ENCODE measurements at regions not wholly inside any gene's neighbourhood (a gene's known extent, or its start where the extent isn't known, plus 50 kb on each side); places are given as distances from the start of the nearest gene placed in this dataset.

DNA sequence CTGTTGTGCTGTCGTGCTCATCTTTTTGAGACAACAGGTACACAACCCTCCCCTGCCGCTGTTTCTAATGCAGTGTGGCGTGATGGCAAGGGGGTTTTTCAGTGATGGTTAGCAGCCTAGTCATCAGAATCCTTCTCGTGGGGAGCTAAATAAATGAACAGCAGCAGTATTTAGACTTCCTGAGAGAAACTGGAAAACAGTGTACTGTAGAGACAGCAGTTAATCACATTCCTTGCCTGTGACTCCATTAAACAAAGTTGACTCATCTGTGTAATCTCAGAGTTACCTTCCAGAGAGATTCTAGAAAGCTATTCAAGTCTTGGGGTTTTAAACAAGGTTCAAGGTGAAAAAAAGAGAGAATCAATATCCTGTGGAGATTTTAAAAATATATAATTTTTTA, 1753.2 kb upstream of the PCDH7 start:
- Histone ChIP-seq H3K36me3 (ENCODE audit: low read depth) (no peaks in the 10 kb centered on the region), H3K4me3 (no peak overlapping the region), H3K9me3 (ENCODE audit: low read depth) (no peaks in the 10 kb centered on the region), H4K20me1 (ENCODE audit: insufficient read depth) (no peaks in the 10 kb centered on the region), H3K79me2 (ENCODE audit: insufficient read depth) (no peaks in the 10 kb centered on the region), H2AFZ (no peak overlapping the region), H3K9ac (no peak overlapping the region), H3K27ac (no peak overlapping the region), H3K4me2 (ENCODE audit: unreplicated experiment) (no peak overlapping the region), H3K4me1 (ENCODE audit: insufficient read depth) (no peaks in the 10 kb centered on the region), H3F3A (ENCODE audit: insufficient read depth) (no peaks in the 10 kb centered on the region), H3K27me3 (replicated peaks; ENCODE audit: insufficient read depth) (no peaks in the 10 kb centered on the region), H3K9me2 (ENCODE audit: insufficient read depth) (no peaks in the 10 kb centered on the region)
- in situ Hi-C loops (cut with MboI) = no loop called here
- DNase-seq = peak; percentile 24
- WGBS, 2 experiments (ENCODE audit: low coverage in 1 of 2, low lambda C conversion rate in 2 of 2, missing lambda C conversion rate in 2 of 2) = 19 to 22% methylated on average over 4 of the region's 4 CpGs
- no peak for TF ChIP-seq EZH2phosphoT487 (IDR thresholded peaks at IDR 0.05; ENCODE audit: insufficient read depth, low read depth)
- TF ChIP-seq EZH2 (IDR thresholded peaks at IDR 0.05; ENCODE audit: insufficient read depth, poor library complexity, severe bottlenecking) = no peak

GRCh38 chr4:28973587-28974350, 1746.4 kb upstream of the PCDH7 start:
- TF ChIP-seq EZH2phosphoT487 (IDR thresholded peaks at IDR 0.05; ENCODE audit: insufficient read depth, low read depth) (no peak), EZH2 (IDR thresholded peaks at IDR 0.05; ENCODE audit: insufficient read depth, poor library complexity, severe bottlenecking) (no peak)
- 1 to 3% methylated on average over 3 of the region's 3 CpGs for WGBS, 2 experiments (ENCODE audit: low coverage in 1 of 2, low lambda C conversion rate in 2 of 2, missing lambda C conversion rate in 2 of 2)
- Histone ChIP-seq H3K36me3 (ENCODE audit: low read depth) (no peaks in the 10 kb centered on the region), H3K9me3 (ENCODE audit: low read depth) (no peaks in the 10 kb centered on the region), H3K4me2 (ENCODE audit: unreplicated experiment) (no peak overlapping the region), H2AFZ (no peak overlapping the region), H3K9me2 (ENCODE audit: insufficient read depth) (no peaks in the 10 kb centered on the region), H3K9ac (no peak overlapping the region), H3K27ac (no peak overlapping the region), H4K20me1 (ENCODE audit: insufficient read depth) (no peaks in the 10 kb centered on the region), H3K79me2 (ENCODE audit: insufficient read depth) (no peaks in the 10 kb centered on the region), H3K4me1 (ENCODE audit: insufficient read depth) (no peaks in the 10 kb centered on the region), H3K4me3 (no peak overlapping the region), H3F3A (ENCODE audit: insufficient read depth) (no peaks in the 10 kb centered on the region), H3K27me3 (replicated peaks; ENCODE audit: insufficient read depth) (no peaks in the 10 kb centered on the region)
- DNase-seq = peak; percentile 1
- in situ Hi-C loops (cut with MboI) = no loop called here

DNA sequence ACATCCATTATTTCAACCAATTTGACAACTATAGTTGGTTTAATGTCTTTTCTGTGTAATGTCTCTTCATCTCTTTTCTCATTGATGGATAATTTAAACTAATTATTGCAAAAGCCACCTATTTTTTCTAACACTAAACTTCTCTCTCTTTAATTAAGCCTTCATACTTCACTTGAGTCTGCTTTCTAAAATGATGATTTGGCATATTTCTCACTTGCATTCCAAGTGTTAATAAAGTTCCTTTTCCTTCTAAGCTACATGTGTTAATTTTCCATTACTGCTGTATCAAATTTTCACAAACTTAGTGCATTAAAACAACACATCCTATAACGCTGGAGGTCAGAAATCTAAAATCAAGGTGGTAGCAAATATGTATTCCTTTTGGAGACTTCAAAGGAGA, 1743.8 kb upstream of the PCDH7 start:
- Histone ChIP-seq H3K79me2 (ENCODE audit: insufficient read depth) (no peaks in the 10 kb centered on the region), H3K4me3 (no peak overlapping the region)
- WGBS, 2 experiments (ENCODE audit: low coverage in 1 of 2, low lambda C conversion rate in 2 of 2, missing lambda C conversion rate in 2 of 2) = 2 to 10% methylated on average over 1 of the region's 1 CpG

DNA sequence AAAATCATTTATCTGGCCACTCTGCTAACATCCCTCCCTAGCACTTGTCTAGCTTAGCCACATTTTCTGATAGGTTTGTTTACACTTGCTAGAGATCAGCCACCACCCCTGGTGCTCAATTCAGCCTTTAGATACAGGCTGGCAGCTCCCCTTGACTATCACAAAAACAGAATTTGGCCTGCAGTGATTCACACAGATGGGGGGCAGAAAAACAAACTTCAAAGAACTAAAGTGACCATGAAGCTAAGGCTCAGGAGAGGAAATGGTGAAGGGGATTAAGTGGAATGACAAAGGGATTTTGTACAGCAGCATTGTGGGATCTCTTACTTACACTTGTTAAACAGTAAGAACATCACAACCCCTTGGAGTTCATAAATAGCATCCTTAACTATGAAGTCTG, 1718.0 kb upstream of the PCDH7 start:
- in situ Hi-C loops (cut with MboI) = no loop called here
- Histone ChIP-seq H3K36me3 (ENCODE audit: low read depth) (no peaks in the 10 kb centered on the region), H3K9ac (no peak overlapping the region), H3K4me3 (no peak overlapping the region), H4K20me1 (ENCODE audit: insufficient read depth) (no peaks in the 10 kb centered on the region), H3K4me1 (ENCODE audit: insufficient read depth) (no peaks in the 10 kb centered on the region), H3K27me3 (replicated peaks; ENCODE audit: insufficient read depth) (no peaks in the 10 kb centered on the region), H3K27ac (no peak overlapping the region), H3K9me3 (ENCODE audit: low read depth) (no peaks in the 10 kb centered on the region), H3K4me2 (ENCODE audit: unreplicated experiment) (no peak overlapping the region), H3K79me2 (ENCODE audit: insufficient read depth) (no peaks in the 10 kb centered on the region), H2AFZ (no peak overlapping the region), H3F3A (ENCODE audit: insufficient read depth) (no peaks in the 10 kb centered on the region), H3K9me2 (ENCODE audit: insufficient read depth) (no peaks in the 10 kb centered on the region)
- TF ChIP-seq EZH2 (IDR thresholded peaks at IDR 0.05; ENCODE audit: insufficient read depth, poor library complexity, severe bottlenecking) (no peak), EZH2phosphoT487 (IDR thresholded peaks at IDR 0.05; ENCODE audit: insufficient read depth, low read depth) (no peak)
- DNase-seq = no peak

More for the DNA sequence above, 1743.8 kb upstream of the PCDH7 start:
- no peak for DNase-seq
- Histone ChIP-seq H2AFZ (no peak overlapping the region), H3K9me2 (ENCODE audit: insufficient read depth) (no peaks in the 10 kb centered on the region), H4K20me1 (ENCODE audit: insufficient read depth) (no peaks in the 10 kb centered on the region), H3K36me3 (ENCODE audit: low read depth) (no peaks in the 10 kb centered on the region), H3F3A (ENCODE audit: insufficient read depth) (no peaks in the 10 kb centered on the region), H3K9ac (no peak overlapping the region), H3K27me3 (replicated peaks; ENCODE audit: insufficient read depth) (no peaks in the 10 kb centered on the region), H3K4me2 (ENCODE audit: unreplicated experiment) (no peak overlapping the region), H3K27ac (no peak overlapping the region), H3K4me1 (ENCODE audit: insufficient read depth) (no peaks in the 10 kb centered on the region), H3K9me3 (ENCODE audit: low read depth) (no peaks in the 10 kb centered on the region)
- TF ChIP-seq EZH2phosphoT487 (IDR thresholded peaks at IDR 0.05; ENCODE audit: insufficient read depth, low read depth) (no peak), EZH2 (IDR thresholded peaks at IDR 0.05; ENCODE audit: insufficient read depth, poor library complexity, severe bottlenecking) (no peak)
- in situ Hi-C loops (cut with MboI) = no loop called here
